GM21529 (cell line): ENCODE measurements at regions not wholly inside any gene's neighbourhood (a gene's known extent, or its start where the extent isn't known, plus 50 kb on each side); places are given as distances from the start of the nearest gene placed in this dataset.
A peak's percentile ranks its signal among the peaks of the same experiment; 100 is the strongest.
"Not testable (repeated sequence)": the region's sequence is repeated elsewhere in the genome, so short reads cannot be mapped to it uniquely, and the experiment has no call there.

Experiments
- ATAC-seq: cut with Tn5 transposase; IDR thresholded peaks from one replicate; pipeline ENCODE4 v1.9.1; 2021; ENCODE audit not compliant: unreplicated experiment

DNA sequence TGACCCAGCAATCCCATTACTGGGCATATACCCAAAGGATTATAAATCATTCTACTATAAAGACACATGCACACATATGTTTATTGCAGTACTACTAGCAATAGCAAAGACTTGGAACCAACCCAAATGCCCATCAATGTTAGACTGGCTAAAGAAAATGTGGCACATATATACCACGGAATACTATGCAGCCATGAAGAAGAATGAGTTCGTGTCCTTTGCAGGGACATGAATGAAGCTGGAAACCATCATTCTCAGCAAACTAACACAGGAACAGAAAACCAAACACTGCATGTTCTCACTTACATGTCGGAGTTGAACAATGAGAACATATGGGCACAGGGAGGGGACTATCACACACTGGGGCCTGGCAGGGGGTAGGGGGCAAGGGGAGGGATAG lies 183.0 kb downstream of the HACE1 start:
- ATAC-seq, result not testable (repeated sequence)

DNA sequence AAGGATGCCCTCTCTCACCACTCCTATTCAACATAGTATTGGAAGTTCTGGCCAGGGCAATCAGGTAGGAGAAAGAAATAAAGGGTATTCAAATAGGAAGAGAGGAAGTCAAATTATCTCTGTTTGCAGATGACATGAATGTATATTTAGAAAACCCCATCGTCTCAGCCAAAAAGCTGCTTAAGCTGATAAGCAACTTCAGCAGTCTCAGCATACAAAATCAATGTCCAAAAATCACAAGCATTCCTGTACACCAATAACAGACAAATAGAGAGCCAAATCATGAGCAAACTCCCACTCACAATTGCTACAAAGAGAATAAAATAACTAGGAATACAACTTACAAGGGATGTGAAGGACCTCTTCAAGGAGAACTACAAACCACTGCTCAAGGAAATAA lies 184.6 kb downstream of the HACE1 start:
- ATAC-seq, result not testable (repeated sequence)

DNA sequence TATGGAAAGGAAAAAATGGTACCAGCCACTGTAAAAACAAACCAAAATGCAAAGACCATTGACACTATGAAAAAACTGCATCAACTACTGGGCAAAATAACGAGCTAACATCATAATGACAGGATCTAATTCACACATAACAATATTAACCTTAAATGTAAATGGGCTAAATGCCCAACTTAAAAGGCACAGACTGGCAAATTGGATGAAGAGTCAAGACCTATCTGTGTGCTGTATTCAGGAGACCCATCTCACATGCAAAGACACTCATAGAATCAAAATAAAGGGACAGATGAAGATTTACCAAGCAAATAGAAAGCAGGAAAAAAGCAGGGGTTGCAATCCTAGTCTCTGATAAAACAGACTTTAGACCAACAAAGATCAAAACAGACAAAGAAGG lies 186.6 kb downstream of the HACE1 start:
- not testable (repeated sequence) for ATAC-seq

DNA sequence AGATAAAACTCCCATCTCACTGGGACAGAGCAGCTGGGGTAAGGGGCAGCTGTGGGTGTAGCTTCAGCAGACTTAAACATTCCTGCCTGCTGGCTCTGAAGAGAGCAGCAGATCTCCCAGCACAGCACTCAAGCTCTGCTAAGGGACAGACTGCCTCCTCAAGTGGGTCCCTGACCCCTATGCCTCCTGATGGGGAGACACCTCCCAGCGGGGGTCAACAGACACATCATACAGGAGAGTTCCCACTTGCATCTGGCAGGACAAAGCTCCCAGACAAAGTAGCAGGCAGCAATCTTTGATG lies 188.2 kb downstream of the HACE1 start:
- not testable (repeated sequence) for ATAC-seq

DNA sequence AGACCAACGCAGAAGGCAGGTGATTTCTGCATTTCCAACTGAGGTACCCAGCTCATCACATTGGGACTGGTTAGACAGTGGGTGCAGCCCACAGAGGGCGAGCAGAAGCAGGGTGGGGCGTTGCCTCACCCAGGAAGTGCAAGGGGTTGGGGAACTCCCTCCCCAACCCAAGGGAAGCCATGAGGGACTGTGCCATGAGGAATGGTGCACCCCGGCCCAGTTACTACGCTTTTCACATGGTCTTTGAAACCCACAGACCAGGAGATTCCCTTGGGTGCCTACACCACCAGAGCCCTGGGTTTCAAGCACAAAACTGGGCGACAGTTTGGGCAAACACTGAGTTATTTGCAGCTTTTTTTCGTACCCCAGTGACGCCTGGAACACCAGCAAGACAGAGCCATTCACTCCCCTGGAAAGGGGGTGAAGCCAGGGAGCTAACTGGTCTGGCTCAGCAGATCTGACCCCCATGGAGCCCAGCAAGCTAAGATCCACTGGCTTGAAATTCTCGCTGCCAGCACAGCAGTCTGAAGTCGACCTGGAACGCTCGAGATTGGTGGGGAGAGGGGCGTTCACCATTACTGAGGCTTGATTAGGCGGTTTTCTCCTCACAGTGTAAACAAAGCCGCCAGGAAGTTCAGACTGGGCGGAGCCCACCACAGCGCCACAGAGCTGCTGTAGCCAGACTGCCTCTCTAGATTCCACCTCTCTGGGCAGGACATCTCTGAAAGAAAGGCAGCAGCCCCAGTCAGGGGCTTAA lies 188.7 kb downstream of the HACE1 start:
- ATAC-seq, result not testable (repeated sequence)

DNA sequence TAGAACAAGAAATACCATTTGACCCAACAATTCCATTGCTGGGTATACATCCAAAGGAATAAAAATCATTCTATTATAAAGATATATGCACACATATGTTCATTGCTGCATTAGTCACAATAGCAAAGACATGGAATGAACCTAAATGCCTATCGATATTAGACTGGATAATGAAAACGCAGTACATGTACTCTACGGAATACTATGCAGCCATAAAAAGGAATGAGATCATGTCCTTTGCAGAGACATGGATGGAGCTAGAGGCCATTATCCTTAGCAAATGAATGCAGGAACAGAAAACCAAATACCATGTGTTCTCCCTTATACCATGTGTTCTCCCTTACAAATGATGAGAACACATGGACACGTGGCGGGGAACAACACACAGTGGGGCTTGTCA lies 190.2 kb downstream of the HACE1 start:
- ATAC-seq, result no peak

DNA sequence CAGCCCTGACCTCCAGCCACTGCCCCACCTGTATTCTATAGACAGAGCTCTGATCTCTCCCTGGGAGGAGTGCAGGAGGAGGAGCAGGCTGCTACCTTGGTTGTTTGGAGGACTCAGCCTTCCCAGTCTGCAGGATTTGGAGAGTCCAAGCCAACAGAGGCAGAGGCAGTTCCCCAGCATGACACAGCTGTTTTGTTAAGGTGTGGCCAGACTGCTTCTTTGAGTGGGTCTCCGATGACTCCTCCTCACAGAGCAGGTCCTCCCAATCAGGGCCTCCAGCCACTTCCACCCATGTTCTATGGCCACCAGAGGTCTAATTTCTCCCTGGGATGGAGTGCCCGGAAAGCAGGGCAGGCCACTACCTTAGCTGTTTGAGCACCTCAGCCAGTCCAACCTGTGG lies 203.5 kb downstream of the HACE1 start:
- ATAC-seq, result no peak

DNA sequence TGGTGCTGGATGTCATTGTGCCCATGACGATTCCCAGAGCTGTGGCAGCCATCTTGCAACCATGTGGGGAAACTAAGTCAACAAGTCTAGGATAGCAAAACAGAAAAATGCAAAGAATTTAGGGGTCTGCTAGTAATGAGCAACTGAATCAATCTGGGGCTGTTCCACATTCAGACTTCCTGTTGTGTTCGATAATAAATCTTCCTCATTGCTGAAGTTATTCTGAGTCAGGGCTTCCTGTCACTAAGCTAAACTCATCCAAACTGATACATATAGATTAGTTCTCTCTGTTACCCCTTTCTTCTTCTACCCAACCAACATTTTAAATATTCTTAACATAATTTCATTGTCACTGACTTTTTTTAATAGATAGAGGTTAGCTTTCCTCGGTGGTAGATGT lies 205.9 kb downstream of the HACE1 start:
- ATAC-seq, result no peak

DNA sequence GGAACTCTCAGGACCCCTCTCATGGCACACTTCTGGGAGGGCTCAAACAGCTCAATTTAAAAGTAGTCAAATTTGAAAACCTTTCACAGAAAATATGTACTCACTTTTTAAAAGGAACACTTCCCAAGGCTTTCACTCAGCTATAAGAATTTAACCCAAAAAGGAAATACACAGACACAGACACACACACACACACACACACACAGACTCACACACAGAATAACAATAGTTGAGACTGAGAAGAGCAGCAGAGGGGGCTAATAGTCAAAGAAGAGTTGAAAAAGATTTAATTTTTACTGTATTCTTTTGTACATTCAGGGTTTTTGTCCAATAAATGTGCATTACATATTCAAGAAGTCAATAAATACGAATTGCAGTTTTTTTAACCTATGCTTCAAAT lies 211.4 kb downstream of the HACE1 start:
- ATAC-seq, result no peak

DNA sequence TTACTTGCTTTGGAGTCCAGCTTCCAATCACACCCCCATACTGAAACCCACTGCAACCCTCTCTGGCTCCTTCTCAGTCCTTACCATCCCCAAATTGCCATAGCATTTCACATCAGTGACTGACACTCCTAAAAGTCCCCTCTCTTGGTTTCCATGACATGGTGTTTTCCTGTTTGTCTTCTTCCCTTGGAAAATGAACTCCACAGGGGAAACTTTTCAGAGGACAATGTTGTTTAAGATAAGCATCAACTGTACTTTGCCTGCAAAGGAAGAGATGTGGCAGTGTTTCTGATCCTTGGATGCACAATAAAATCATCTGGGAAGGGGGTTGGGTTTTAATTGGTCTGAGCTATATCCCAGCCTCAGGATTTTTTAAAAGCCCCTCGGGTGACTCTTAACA lies 214.9 kb downstream of the HACE1 start:
- ATAC-seq, result no peak

DNA sequence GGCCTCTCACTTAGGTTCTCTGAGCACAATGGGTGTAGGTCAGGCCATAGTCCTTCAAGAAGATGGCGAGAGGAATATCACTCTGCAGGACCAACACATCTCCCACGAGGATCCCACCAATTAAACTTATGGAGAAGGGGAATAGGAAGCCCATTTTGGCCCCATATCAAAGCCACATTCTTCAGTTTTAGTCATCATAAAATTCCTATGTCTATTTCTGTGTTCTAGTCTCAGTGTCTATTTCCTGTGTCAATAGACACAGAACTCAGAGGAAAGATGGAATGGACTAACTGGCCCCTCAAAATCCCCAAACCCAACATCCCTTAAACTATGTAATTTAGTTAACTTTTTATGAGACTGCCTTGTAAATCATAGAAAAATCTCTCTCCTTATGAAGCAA lies 216.8 kb downstream of the HACE1 start:
- ATAC-seq, result no peak

DNA sequence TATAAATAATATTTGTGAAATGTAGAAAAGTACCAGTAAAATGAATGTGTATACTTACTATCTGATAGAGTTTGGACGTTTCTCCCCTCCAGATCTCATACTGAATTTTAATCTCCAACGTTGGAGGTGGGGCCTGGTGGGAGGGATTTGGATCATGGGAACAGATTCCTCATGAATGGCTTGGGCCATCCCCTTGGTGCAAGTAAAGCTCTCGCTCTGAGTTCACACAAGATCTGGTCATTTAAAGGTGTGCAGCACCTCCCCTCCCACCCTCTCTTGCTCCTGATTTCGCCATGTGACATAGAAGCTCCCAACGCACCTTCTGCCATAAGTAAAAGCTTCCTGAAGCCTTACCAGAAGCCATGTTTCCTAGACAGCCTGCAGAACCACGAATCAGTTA lies 219.0 kb downstream of the HACE1 start:
- no peak for ATAC-seq

DNA sequence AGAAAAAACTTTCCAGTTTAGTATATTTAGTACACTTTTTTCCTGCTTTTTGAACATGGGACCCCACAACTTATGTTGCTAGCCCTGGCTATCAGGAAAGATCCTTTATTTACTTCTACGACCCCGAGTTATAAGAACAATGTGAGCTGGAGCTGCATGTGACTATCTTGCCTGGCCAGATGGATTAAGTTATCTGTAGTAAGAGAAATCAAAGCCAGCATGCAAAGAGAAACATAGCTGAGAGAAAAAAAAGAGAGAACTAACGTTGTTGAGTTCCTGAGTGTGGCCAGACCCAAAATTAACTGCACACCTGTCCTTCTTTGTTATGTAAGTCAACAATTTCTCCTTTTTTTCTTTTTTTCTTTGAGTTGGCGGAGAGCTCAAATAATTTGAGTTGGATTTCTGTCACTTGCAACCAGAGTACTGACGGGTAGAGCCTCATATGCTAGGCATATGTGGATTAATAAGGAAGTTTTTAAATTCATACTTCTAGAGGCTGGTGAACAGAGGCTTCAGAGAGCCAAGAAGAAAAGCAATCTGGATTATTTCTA lies 219.5 kb downstream of the HACE1 start:
- no peak for ATAC-seq

DNA sequence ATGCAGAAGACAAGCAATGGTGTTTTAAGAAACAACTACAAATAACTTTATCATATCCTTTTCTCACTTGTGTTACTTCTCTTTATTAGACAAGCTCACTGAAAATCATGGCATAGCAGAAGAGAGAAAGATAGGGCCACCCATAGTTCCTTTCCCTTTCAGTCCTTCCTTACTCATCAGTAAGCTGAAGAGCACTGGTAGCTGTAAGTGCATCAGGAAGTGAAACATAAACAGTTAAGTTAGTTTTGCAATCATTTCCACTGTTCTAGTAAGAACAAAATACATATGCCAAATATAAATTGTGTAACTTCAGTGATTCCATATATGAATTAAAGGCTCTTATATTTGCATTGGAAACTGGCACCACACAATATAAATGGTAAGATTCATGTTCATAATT lies 220.1 kb downstream of the HACE1 start:
- peak; percentile 94 for ATAC-seq

DNA sequence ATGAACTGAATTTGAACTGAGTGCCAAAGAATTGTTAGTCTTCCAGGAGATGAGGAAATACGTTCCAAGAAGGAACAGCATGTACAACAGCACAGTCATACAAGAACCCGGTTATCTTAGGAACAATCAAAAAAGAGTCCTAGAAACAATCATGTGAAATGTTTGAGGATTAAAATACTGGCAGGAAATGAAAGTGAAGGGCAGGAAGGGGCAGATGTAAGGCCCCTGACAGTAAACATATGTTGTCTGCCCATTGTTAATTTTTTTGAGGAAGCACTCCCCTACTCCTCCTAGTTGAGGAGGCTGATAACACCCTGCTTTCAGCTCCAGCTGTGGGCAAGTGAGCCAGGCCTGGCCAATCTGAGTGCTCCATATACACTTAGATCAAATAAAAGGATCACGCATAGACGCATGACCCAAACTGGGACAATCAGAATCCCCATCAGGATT lies 220.9 kb downstream of the HACE1 start:
- no peak for ATAC-seq

DNA sequence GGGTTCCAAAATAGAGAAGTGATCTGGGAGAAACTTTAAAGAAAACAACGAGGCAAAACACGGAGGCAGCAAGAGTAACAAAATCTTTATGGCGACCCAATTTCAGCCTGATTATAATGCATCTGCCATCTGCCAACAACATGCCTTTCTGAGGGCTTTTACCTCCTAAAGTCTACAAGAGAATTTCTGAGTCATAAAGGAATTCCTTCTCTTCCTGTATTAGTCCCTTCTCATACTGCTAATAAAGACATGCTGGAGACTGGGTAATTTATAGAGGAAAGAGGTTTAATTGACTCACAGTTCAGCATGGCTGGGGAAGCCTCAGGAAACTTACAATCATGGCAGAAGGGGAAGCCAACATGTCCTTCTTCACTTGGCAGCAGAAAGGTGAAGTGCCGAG lies 226.6 kb downstream of the HACE1 start:
- ATAC-seq, result no peak

DNA sequence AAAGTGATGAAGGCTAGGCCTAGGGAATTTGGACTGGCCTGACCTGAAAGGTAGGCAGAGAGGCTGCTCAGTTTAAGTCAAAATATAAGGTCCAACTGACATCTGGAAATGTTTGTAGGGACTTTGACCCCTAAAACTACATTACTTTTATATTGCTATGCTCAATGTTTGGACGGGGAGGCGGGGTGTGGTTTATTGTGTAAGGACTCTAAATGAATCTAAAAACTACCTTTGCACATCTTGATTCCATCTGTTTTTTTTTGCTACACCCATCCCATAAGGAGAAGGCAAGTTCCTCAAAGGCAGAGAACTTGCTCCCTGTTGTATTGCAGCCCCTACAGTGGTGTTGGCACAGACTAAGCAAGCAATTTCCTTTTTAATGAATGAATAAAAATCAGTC lies 227.1 kb downstream of the HACE1 start:
- no peak for ATAC-seq

DNA sequence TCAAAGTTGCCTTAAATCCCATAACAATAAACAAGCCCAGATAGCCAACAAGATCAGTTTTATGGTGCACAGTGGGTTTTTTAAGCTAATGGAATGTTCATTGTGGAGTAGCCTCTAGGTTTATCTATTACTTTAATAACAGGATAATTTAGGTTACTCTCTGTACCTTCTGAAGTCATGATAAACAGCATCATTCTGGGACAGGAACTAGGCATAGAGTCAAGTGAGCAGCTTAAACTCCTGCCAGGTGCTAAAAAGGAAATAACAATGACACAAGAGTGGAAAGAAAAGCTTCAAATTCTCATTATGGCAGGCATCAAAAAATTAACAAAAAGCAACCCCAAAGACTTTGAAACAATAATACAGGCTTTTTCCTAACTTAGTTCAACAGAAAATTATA lies 228.8 kb downstream of the HACE1 start:
- no peak for ATAC-seq

DNA sequence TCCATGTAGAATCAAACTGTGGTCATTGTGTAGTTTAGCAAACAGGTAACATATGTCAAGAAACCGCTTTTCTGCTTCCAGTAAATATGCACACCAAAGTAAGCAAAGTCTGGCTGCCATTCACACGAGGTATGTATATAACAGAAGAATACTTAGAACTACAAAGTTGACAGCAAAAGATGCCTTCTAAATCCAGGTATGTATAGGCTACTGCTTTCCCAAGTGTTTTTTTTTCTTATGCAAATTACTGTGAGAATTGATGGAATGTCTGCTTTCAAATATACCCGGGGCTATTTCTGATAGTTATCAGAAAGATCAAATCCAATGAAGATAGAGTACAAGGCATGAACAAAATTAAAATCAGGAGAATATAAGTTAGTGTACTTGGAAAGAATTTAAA lies 229.2 kb downstream of the HACE1 start:
- ATAC-seq, result no peak

DNA sequence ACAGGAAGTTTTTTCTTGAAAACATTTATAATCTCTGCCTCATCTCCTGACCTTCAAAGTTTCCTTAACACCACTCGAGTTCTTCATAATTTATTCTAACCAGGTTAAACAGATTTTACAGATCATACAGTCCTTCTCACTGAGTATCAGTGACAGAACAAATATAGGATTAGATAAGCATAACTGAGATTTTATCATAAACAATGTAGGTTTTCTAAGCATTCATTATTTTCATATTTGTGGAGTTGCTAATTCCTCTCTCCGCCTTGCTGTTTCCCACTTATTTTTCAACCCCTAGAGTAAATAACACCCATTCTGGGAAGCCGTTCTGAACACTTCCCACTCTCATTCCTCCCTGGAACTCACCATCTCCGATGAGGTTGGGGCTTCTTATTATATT lies 229.9 kb downstream of the HACE1 start:
- no peak for ATAC-seq

DNA sequence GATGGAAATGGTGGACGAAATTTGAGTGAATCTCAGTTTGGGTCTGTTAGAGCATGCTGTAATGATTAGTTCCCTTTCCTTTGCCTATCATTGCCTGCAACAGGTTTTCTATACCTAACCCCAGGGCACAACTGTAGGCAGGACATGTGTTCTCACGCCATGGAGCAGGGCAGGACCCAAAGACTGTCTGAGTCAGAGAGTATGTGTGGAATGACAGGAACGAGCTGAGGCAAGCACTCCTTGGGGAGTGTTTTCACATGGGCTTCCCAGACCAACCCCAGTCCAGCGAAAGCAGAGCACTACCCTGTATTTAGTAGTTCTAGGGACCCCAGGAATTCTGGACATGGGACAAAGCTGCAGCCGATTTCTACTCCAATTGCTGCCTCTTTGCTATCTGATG lies 234.2 kb downstream of the HACE1 start:
- no peak for ATAC-seq

DNA sequence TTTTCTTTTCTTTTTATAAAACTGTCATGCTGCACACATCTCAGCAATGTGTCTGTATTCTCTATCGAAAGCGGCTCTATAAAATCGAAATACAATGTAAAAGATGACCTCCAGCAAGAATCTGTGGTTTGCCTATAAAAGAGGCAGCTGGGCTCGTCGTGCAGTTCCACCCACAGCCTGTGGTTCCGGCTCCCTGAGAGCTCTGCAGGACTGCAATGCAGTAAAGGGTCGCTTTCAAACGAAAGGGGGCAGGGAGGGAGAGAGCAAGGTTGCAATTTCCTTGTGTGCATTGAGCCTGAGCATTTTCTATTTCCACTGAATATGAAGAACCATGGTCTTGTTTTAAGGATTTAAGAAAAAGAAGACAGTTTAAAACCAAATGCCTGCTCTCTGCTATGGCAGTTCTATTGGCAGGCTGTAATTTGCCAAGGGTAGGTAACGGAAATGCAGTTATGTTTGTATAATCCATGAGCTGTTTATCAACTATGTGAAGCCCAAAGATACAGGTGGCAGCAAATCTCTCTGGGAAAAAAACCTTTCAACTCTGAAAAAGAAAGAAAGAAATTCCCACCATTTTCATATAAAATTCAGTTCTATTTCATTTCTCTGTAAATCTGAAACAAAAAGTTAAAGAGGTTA lies 236.5 kb downstream of the HACE1 start:
- no peak for ATAC-seq

DNA sequence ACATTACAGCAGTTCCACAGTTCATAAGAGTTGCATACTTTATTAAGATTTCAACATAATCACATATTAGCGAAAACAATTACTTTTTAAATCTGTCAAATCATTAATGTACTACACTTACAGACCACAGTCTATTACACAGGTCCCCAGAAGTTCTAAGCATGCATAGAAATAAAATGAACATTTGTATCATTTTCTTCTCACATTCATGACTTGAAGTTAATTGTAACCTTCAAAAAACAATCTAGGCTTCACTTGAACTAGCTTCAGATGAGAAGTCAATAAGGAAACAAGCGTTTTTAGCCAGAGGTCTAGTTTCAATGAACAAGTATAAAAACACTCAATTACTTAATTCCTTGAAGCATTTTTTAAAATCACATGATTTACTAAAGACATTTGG lies 238.3 kb downstream of the HACE1 start:
- ATAC-seq, result no peak
